Osteoblast (primary cell): ENCODE measurements at regions not wholly inside any gene's neighbourhood (a gene's known extent, or its start where the extent isn't known, plus 50 kb on each side); places are given as distances from the start of the nearest gene placed in this dataset.

Source experiments
- DNase-seq: peaks from one replicate; pipeline ENCODE4 v3.0.0; 2011; ENCODE audit warnings: low spot score, mixed read lengths; ENCODE audit not compliant: insufficient read length; ENCODE audit errors: missing footprints
- H2AFZ ChIP-seq: 2 replicates; pipeline ENCODE4 v1.6.0; 2011; ENCODE audit warnings: mild to moderate bottlenecking, low read length
- H3K27ac ChIP-seq: 2 replicates; pipeline ENCODE4 v1.5.1; 2011; ENCODE audit warnings: mild to moderate bottlenecking, low read depth, low read length, moderate library complexity
- H3K27me3 ChIP-seq: 2 replicates; pipeline ENCODE4 v1.6.0; 2012; ENCODE audit warnings: mild to moderate bottlenecking, control low read depth, inconsistent platforms, low read length, moderate library complexity; ENCODE audit not compliant: insufficient read depth
- H3K36me3 ChIP-seq: 2 replicates; pipeline ENCODE4 v1.5.1; 2011; ENCODE audit warnings: mild to moderate bottlenecking, low read length, control low read depth, moderate library complexity; ENCODE audit not compliant: insufficient read depth
- H3K4me1 ChIP-seq: 2 replicates; pipeline ENCODE4 v1.5.1; 2011; ENCODE audit warnings: mild to moderate bottlenecking, low read length, control low read depth, moderate library complexity; ENCODE audit not compliant: insufficient read depth
- H3K4me2 ChIP-seq: 2 replicates; pipeline ENCODE4 v1.6.0; 2011; ENCODE audit warnings: mild to moderate bottlenecking, low read length; ENCODE audit not compliant: insufficient read depth
- H3K4me3 ChIP-seq: fragments of 200-600 bp; sonication (generic); 3 replicates; pipeline ENCODE4 v1.5.1; 2012; ENCODE audit warnings: mild to moderate bottlenecking, low read length, inconsistent platforms; ENCODE audit not compliant: insufficient read depth
- H3K79me2 ChIP-seq: 2 replicates; pipeline ENCODE4 v1.6.0; 2012; ENCODE audit warnings: mild to moderate bottlenecking, low read length, control low read depth, inconsistent platforms; ENCODE audit not compliant: insufficient read depth
- H3K9me3 ChIP-seq: 2 replicates; pipeline ENCODE4 v1.5.1; 2011; ENCODE audit warnings: low read depth, low read length, control low read depth
- H4K20me1 ChIP-seq: 2 replicates; pipeline ENCODE4 v1.6.0; 2012; ENCODE audit warnings: mild to moderate bottlenecking, low read length, control low read depth; ENCODE audit not compliant: insufficient read depth
- CTCF ChIP-seq: IDR thresholded peaks from 2 replicates; pipeline ENCODE4 v1.5.1; 2011; ENCODE audit warnings: mild to moderate bottlenecking, low read depth, low read length, moderate library complexity; ENCODE audit errors: extremely low read depth

- Histone ChIP-seq H3K27ac (no peak overlapping the region), H3K9me3 (no peaks in the 10 kb centered on the region), H3K27me3 (no peaks in the 10 kb centered on the region), H3K79me2 (no peaks in the 10 kb centered on the region), H4K20me1 (no peaks in the 10 kb centered on the region), H3K4me3 (no peak overlapping the region), H2AFZ (no peak overlapping the region), H3K4me2 (no peak overlapping the region), H3K4me1 (no peaks in the 10 kb centered on the region), H3K36me3 (no peaks in the 10 kb centered on the region)
- no peak for TF ChIP-seq CTCF
- DNase-seq, result no peak
Measured at GRCh38 chr4:157678478-157678877, 457.9 kb downstream of the GRIA2 start.

- Histone ChIP-seq H3K4me1 (no peaks in the 10 kb centered on the region), H3K4me2 (no peak overlapping the region), H3K79me2 (no peaks in the 10 kb centered on the region), H4K20me1 (no peaks in the 10 kb centered on the region), H3K27me3 (no peaks in the 10 kb centered on the region), H3K36me3 (no peaks in the 10 kb centered on the region), H2AFZ (no peak overlapping the region), H3K4me3 (no peak overlapping the region), H3K9me3 (no peaks in the 10 kb centered on the region), H3K27ac (no peak overlapping the region)
- no peak for DNase-seq
- no peak for TF ChIP-seq CTCF
Measured at GRCh38 chr4:157674699-157675098, 454.2 kb downstream of the GRIA2 start.

GRCh38 chr4:157667836-157668235 is 447.3 kb downstream of the GRIA2 start:
- Histone ChIP-seq H3K36me3 (no peaks in the 10 kb centered on the region), H3K4me2 (no peak overlapping the region), H4K20me1 (no peaks in the 10 kb centered on the region), H3K27ac (no peak overlapping the region), H3K4me3 (no peak overlapping the region), H3K9me3 (no peaks in the 10 kb centered on the region), H3K79me2 (no peaks in the 10 kb centered on the region), H2AFZ (no peak overlapping the region), H3K4me1 (no peaks in the 10 kb centered on the region), H3K27me3 (no peaks in the 10 kb centered on the region)
- DNase-seq, result no peak
- TF ChIP-seq CTCF, result no peak

GRCh38 chr4:157664726-157665125 is 444.2 kb downstream of the GRIA2 start:
- Histone ChIP-seq H3K79me2 (no peaks in the 10 kb centered on the region), H3K36me3 (no peaks in the 10 kb centered on the region), H3K27me3 (no peaks in the 10 kb centered on the region), H3K4me3 (no peak overlapping the region), H3K9me3 (no peaks in the 10 kb centered on the region), H4K20me1 (no peaks in the 10 kb centered on the region), H2AFZ (no peak overlapping the region), H3K4me1 (no peaks in the 10 kb centered on the region), H3K4me2 (no peak overlapping the region), H3K27ac (no peak overlapping the region)
- DNase-seq, result no peak
- TF ChIP-seq CTCF, result no peak
